T1000 (cell line): ENCODE measurements at regions not wholly inside any gene's neighbourhood (a gene's known extent, or its start where the extent isn't known, plus 50 kb on each side); places are given as distances from the start of the nearest gene placed in this dataset.
"Not testable (repeated sequence)": the region's sequence is repeated elsewhere in the genome, so short reads cannot be mapped to it uniquely, and the experiment has no call there.

ENCODE experiments used
- DNase-seq: peaks from one replicate; lab custom pipeline; 2025; ENCODE audit warnings: mixed read lengths; lab: John Stamatoyannopoulos, UW

- DNase-seq = no peak
Measured at GRCh38 chr1:73218995-73219546, 936.7 kb upstream of the NEGR1 start.

- no peak for DNase-seq
Measured at GRCh38 chr1:73205294-73205973, 923.1 kb upstream of the NEGR1 start.

DNA sequence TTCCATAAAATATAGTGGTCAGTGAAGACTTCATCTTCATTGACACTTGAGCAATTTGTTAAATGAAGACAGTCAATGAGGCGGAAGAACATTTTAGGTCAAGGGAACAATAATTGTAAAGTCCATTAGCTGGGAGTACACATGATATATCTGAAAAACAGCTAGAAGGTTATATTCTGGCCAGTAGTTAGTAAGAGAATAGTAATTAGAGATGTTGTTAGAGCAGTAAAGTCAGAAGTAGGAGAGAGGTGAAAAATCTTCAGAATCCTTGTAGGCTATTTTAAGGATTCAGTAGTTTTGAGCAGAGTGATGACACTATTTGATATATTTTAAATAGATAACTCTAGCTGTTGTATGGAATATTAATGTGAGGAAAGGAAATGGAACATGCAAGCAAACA is 915.6 kb upstream of the NEGR1 start:
- DNase-seq = no peak

DNA sequence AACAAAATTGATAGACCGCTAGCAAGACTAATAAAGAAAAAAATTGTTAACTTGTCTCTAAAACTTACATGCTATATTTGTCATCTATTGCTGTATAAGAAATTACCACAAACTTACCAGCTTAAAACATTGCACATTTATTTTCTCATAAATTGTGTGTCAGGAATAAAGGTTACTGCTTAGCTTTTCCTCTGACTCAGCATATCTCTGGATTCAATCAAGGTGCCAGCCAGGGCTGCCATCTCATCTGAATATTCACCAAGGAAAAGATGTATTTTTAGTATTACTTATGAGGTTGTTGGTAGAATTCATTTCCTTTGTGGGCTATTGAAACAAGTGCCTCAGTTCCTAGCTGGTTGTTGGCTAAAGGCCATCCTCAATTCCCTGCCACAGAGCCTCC is 912.6 kb upstream of the NEGR1 start:
- DNase-seq = no peak

- DNase-seq = not testable (repeated sequence)
Measured at GRCh38 chr1:73183581-73183980, 901.2 kb upstream of the NEGR1 start.

DNA sequence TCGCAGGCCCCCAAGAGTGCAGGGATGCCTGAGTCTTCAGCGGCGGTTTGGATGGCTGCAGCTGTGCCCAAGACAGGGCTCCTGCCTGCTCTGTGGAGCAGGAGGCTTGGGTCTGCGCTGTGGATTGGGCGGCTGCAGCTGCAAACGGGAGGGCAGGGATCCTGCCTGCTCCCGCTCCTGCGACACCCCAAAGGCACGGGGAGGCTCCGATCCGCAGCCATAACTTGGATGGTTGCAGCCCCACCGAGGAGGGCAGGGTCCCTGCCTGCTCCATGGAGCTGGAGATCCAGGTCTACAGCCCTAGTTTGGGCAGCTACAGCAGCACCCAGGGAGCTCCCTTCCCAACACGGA is 898.8 kb upstream of the NEGR1 start:
- DNase-seq = no peak

DNA sequence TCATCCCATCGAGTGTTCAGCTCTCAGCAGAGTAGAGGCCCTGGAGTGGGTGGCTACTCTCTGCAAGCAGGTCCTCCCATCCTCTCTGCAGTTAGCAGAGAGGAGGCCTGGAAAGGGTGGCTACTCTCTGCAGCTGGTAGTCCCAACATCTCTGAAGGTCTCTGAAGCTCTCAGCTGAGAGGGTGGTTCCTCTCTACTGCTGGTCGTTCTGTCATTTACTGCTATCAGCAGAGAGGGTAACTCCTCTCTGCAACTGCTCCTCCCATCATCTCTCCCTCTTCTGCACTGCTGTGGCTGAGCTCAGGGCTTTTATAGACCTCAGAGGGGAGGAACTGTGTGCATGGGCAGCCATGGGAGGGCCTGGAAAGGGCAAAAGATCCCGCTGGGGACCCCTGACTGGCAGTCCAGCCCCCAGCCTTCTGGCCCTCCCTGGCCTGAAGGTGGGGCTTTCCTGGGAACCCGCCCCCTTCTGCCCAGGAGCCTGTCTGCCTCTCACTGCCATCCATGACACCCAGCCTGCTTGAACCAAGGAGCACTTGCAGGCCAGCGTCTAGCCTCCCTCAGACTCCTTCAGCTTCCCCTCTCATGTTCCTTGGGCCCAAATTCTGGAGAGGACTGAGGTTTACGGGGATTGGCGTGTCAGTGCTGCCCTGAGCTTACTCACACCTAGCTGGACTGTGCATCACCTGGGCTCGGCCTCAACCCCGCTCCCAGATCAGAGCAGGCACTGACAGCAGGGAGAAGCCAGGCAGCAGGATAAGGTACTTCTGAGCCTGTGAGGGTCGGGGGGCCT is 898.3 kb upstream of the NEGR1 start:
- DNase-seq = no peak

DNA sequence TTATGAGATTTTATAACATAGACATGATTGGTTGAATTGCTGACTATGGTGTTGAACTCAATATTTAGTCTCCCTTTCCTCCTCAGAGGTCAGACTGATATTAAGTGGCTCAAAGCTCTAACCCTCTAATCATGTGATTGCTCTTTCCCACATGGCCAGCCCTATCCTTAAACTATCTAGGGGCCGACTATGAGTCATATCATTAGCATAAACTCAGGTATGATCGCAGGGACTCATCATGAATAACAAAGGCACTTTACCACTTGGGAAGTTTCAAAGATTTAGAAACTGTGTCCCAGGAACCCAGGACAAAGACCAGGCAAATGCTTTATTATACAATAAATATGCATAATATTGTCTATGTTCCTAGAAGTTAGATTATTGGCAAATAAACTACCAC is 894.6 kb upstream of the NEGR1 start:
- DNase-seq = no peak

GRCh38 chr1:73167009-73167657 is 884.8 kb upstream of the NEGR1 start:
- no peak for DNase-seq

GRCh38 chr1:73162564-73162963 is 880.2 kb upstream of the NEGR1 start:
- peak; percentile 30 for DNase-seq

DNA sequence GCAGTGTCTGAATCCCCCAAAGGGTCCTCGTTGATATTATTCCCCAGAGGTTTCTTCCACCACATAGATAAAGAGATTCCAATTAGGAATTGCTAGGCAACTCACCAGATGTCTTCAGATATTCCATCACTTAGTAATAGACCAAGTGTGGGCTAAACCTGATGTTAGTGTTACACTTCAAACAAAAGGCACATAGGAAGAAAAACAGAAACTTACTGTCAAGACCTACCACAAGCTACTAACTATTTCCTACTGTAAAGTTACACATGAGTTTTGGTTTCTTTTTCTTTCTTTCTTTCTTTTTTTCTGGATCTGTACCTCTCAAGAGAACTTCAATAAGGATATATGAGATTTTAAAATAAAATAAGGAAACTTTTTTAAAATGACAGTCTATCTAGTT is 879.1 kb upstream of the NEGR1 start:
- DNase-seq = no peak

DNA sequence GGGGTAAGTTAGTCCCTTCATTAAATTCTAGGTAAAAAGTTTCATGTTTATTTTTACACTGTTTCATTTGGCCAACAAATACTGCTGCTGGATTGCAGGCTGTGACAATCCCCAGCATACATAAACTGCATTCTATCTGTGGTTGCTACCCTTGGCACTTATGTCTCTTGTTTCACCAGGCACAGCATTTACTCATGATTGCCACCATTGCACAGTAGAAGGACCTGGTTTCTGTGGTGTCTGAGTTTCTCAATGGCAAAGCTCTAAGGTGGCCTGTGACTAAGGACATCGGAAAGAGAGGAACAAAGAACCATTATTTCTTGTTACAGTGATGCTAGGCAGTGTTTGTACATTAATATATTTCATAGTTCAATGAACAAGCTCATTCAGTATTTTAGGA is 878.4 kb upstream of the NEGR1 start:
- no peak for DNase-seq

- DNase-seq = no peak
Measured at GRCh38 chr1:73144311-73144710, 862.0 kb upstream of the NEGR1 start.

DNA sequence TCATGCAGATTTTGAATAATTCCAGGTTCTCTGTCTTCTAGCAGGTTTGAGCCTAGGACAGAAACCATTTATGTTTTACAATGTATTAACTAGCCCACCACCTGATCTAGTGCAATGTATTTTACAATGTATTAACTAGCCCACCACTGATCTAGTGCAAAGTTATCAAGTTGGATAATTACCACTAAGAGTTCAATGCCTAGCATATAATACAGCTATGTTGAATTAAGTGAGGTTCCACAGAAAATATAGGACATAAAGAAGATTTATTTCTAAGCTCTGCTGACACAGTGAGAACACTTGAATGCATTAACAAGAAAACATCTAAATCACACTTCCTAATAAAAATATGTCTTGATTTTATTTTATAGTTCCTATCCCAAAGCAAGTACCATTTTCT is 854.6 kb upstream of the NEGR1 start:
- DNase-seq = no peak

GRCh38 chr1:73106931-73107330 is 824.6 kb upstream of the NEGR1 start:
- no peak for DNase-seq

DNA sequence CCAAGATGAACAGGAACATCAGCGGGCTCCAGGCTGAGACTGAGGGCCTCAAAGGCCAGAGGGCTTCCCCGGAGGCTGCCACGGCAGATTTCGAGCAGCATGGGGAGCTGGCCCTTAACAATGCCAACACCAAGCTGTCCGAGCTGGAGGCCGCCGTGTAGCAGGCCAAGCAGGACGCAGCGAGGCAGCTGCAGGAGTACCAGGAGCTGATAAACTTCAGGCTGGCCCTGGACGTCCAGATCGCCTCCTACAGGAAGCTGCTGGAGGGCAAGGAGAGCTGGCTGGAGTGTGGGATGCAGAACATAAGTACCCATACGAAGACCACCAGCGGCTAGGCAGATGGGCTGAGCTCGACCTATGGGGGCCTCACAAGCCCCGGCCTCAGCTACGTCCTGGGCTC is 823.4 kb upstream of the NEGR1 start:
- DNase-seq = no peak

DNA sequence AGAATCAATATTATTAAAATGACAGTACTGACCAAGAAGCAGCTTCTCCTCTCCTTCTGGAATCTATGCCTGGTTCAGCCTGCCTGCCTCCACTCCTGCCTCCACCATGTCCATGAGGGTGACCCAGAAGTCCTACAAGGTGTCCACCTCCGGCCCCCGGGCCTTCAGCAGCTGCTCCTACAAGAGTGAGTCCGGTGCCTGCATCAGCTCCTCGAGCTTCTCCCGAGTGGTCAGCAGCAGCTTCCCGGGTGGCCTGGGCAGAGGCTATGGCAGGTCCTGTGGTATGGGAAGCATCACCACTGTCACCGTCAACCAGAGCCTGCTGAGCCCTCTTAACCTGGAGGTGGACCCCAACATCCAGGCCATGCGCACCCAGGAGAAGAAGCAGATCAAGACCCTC is 822.4 kb upstream of the NEGR1 start:
- DNase-seq = no peak

GRCh38 chr1:73100216-73100615 is 817.9 kb upstream of the NEGR1 start:
- no peak for DNase-seq

GRCh38 chr1:73097917-73098316 is 815.6 kb upstream of the NEGR1 start:
- DNase-seq = no peak

- DNase-seq = no peak
Measured at GRCh38 chr1:73096841-73097240, 814.5 kb upstream of the NEGR1 start.

GRCh38 chr1:73092383-73092782 is 810.0 kb upstream of the NEGR1 start:
- DNase-seq = no peak

GRCh38 chr1:73066866-73067265 is 784.5 kb upstream of the NEGR1 start:
- no peak for DNase-seq
